22Rv1 (cell line): ENCODE measurements at regions not wholly inside any gene's neighbourhood (a gene's known extent, or its start where the extent isn't known, plus 50 kb on each side); places are given as distances from the start of the nearest gene placed in this dataset.

Experiments used
- H3K27ac ChIP-seq: fragments of 450-650 bp; 2 replicates; pipeline ENCODE4 v1.5.1; 2017
- CTCF ChIP-seq: fragments of 450-650 bp; IDR thresholded peaks from 2 replicates; pipeline ENCODE4 v1.5.1; 2017; ENCODE audit warnings: mild to moderate bottlenecking
- ZFX ChIP-seq: fragments of 450-650 bp; IDR thresholded peaks from 2 replicates; pipeline ENCODE4 v1.6.1; 2017; ENCODE audit warnings: antibody characterized with exemption, borderline replicate concordance

- no peak for TF ChIP-seq CTCF
- TF ChIP-seq ZFX: no peak
- H3K27ac ChIP-seq: no peak overlapping the region
These were observed 206.1 kb downstream of the SH3BP4 start for GRCh38 chr2:235157746-235158482.

DNA sequence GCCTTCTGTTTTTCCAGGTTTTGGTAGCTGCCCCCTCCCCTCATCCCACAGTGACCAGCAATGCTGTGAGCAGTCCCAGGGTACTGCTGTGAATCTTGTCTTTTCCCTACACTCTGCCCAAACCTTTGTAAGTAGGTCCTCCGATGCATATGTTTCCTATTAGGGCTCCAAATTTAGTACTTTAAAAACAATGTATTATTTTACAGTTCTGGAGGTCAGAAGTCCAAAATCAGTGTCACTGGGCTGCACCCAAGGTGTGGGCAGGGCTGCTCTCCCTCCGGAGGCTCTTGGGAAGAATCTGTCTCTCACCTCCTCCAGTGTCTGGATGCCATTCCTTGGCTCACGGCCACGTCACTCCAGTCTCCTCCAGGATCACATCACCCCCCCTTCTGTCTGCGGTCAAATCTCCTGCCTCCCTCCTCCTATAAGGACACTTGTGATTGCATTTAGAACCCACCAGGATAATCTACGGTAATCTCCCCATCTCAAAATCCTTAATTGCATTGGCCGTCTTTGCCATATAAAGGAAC is 208.5 kb downstream of the SH3BP4 start:
- H3K27ac ChIP-seq: no peak overlapping the region
- TF ChIP-seq CTCF (no peak), ZFX (no peak)

DNA sequence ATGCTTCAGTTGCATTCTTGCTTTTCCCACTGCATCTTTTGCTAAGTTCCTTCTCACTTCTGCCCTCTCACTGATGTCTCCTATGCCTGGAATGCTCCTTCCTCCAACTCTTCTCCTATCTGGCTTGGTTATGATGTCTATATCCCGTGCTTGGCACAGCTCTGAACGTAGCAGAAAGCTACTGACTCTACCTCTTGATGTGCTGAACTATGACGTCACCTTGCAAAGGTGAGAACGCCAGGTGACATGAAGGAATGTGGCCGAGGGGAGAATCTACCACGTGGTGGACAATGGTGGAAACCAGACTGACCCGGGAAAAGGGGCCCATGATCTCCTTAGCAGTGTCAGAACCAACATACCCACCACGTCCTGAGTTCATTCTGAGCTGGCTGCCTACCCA is 209.7 kb downstream of the SH3BP4 start:
- TF ChIP-seq CTCF: no peak
- TF ChIP-seq ZFX: no peak
- H3K27ac ChIP-seq: no peak overlapping the region

- no peak for TF ChIP-seq ZFX
- H3K27ac ChIP-seq: no peak overlapping the region
These were observed 210.4 kb downstream of the SH3BP4 start for GRCh38 chr2:235162082-235162836.

GRCh38 chr2:235162837-235163197 is 211.0 kb downstream of the SH3BP4 start:
- no peak for TF ChIP-seq ZFX
- no peak for TF ChIP-seq CTCF
- H3K27ac ChIP-seq: no peak overlapping the region

DNA sequence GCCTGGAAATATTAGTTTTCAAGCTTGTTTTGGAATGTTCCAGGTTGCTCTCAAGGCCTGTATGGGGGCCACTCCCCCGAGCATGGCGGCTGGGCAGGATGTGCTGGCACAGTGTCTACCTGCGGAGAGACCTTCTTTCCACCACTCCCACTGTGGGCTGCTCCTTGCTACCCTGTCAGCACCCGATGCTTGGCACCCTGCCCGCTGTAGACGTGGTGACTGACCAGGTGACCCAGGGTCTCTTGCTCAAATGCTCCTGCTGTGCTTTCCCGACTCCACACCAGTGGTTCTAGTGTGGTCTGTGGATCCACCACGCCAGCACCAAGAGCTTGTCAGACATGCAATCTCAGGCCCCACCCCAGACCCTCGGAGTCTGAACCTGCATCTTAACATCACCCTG is 213.3 kb downstream of the SH3BP4 start:
- TF ChIP-seq ZFX (no peak), CTCF (no peak)
- H3K27ac ChIP-seq: no peak overlapping the region

DNA sequence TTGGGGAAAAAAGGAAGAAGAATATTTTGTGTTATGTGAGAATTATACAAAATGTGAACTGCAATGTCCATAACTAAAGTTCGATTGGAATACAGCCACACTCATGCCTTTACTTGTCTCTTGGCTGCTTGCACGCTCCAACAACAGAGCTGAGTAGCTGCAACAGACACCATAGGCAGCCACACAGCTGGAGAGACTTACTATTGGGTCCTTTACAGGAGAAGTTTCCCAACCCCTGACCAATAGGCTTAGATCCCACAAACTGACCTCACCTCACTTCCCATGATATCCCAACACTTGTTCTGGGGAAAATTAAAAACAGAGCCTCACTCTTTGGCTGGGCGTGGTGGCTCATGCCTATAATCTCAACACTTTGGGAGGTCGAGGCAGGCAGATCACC is 213.8 kb downstream of the SH3BP4 start:
- H3K27ac ChIP-seq: no peak overlapping the region
- TF ChIP-seq ZFX: no peak
- TF ChIP-seq CTCF: no peak
